Activated B cell treated with CpG ODN at 0.5 μM for 24 hours (primary cell): ENCODE measurements at regions not wholly inside any gene's neighbourhood (a gene's known extent, or its start where the extent isn't known, plus 50 kb on each side); places are given as distances from the start of the nearest gene placed in this dataset.

Source experiments
- ATAC-seq: fragments of 200-7000 bp; cut with Tn5 transposase; one replicate; pipeline ENCODE4 v1.10.0; 2021; ENCODE audit warnings: low read depth, mild to moderate bottlenecking, moderate library complexity
- CTCF ChIA-PET: fragments of 350-600 bp; sonication (Branson Sonifier 250); formaldehyde crosslinking; loops from one replicate; lab custom pipeline; 2021; ENCODE audit warnings: antibody characterized with exemption; lab: Charles Lee
- POLR2A ChIA-PET: fragments of 350-600 bp; sonication (Branson Sonifier 250); formaldehyde crosslinking; loops from one replicate; lab custom pipeline; 2021; ENCODE audit warnings: antibody characterized with exemption; lab: Charles Lee
- DNase-seq: peaks from one replicate; pipeline ENCODE4 v3.0.0; 2022
- H3K27ac Mint-ChIP-seq: one replicate; pipeline ENCODE4 v1.8.0; 2020; ENCODE audit warnings: mixed read lengths
- H3K27me3 Mint-ChIP-seq: one replicate; pipeline ENCODE4 v1.8.0; 2021; ENCODE audit warnings: mixed read lengths
- H3K36me3 Mint-ChIP-seq: one replicate; pipeline ENCODE4 v1.8.0; 2021; ENCODE audit warnings: low read depth, mixed read lengths
- H3K4me1 Mint-ChIP-seq: one replicate; pipeline ENCODE4 v1.8.0; 2021; ENCODE audit warnings: mixed read lengths
- H3K4me3 Mint-ChIP-seq: one replicate; pipeline ENCODE4 v1.8.0; 2020; ENCODE audit warnings: mild to moderate bottlenecking, mixed read lengths
- H3K9me3 Mint-ChIP-seq: one replicate; pipeline ENCODE4 v1.8.0; 2020; ENCODE audit warnings: mixed read lengths
- CTCF ChIP-seq: fragments of 200-600 bp; IDR thresholded peaks from one replicate; pipeline ENCODE4 v1.8.0; 2022; ENCODE audit warnings: antibody characterized with exemption, mild to moderate bottlenecking
- intact Hi-C: fragments of 100-400 bp; cut with micrococcal nuclease; formaldehyde crosslinking; loops from one replicate; pipeline ENCODE4 v1.15.1; 2024

GRCh38 chr5:167603135-167603534 lies 688.3 kb upstream of the WWC1 start:
- Mint-ChIP-seq H3K27ac (no peak overlapping the region), H3K36me3 (no peaks in the 10 kb centered on the region), H3K27me3 (no peaks in the 10 kb centered on the region), H3K9me3 (no peaks in the 10 kb centered on the region), H3K4me3 (no peak overlapping the region), H3K4me1 (no peaks in the 10 kb centered on the region)
- intact Hi-C loops, result no loop called here
- TF ChIP-seq CTCF, result no peak
- DNase-seq (no peak), ATAC-seq (no peak)
- CTCF ChIA-PET, result no interaction called here
- POLR2A ChIA-PET, result no interaction called here

GRCh38 chr5:167608390-167609272 lies 682.8 kb upstream of the WWC1 start:
- no peaks in the 10 kb centered on the region for H3K36me3 Mint-ChIP-seq
- H3K9me3 Mint-ChIP-seq, result peaks cover 2% of the 10 kb centered on the region
- no peak overlapping the region for H3K4me3 Mint-ChIP-seq
- intact Hi-C loops, result no loop called here
- H3K4me1 Mint-ChIP-seq, result no peaks in the 10 kb centered on the region
- TF ChIP-seq CTCF, result no peak
- DNase-seq (no peak), ATAC-seq (no peak)
- CTCF ChIA-PET, result no interaction called here
- H3K27ac Mint-ChIP-seq, result no peak overlapping the region
- H3K27me3 Mint-ChIP-seq, result no peaks in the 10 kb centered on the region
- POLR2A ChIA-PET, result no interaction called here

- no peaks in the 10 kb centered on the region for H3K36me3 Mint-ChIP-seq
- H3K27me3 Mint-ChIP-seq, result no peaks in the 10 kb centered on the region
- H3K9me3 Mint-ChIP-seq, result peaks cover 2% of the 10 kb centered on the region
- no peaks in the 10 kb centered on the region for H3K4me1 Mint-ChIP-seq
- H3K4me3 Mint-ChIP-seq, result no peak overlapping the region
- POLR2A ChIA-PET, result no interaction called here
- intact Hi-C loops, result no loop called here
- no peak for TF ChIP-seq CTCF
- no peak for ATAC-seq
- CTCF ChIA-PET, result no interaction called here
- DNase-seq, result no peak
- H3K27ac Mint-ChIP-seq, result no peak overlapping the region
These were observed 677.0 kb upstream of the WWC1 start for GRCh38 chr5:167614294-167615021.

- POLR2A ChIA-PET, result no interaction called here
- intact Hi-C loops, result no loop called here
- CTCF ChIA-PET, result no interaction called here
- H3K27me3 Mint-ChIP-seq, result no peaks in the 10 kb centered on the region
- H3K9me3 Mint-ChIP-seq, result peaks cover under 1% of the 10 kb centered on the region
- ATAC-seq, result no peak
- no peak for TF ChIP-seq CTCF
- no peaks in the 10 kb centered on the region for H3K4me1 Mint-ChIP-seq
- H3K27ac Mint-ChIP-seq, result no peak overlapping the region
- DNase-seq, result no peak
- no peak overlapping the region for H3K4me3 Mint-ChIP-seq
- H3K36me3 Mint-ChIP-seq, result no peaks in the 10 kb centered on the region
These were observed 675.2 kb upstream of the WWC1 start for GRCh38 chr5:167616043-167616890.

GRCh38 chr5:167623354-167623753 lies 668.1 kb upstream of the WWC1 start:
- POLR2A ChIA-PET, result no interaction called here
- Mint-ChIP-seq H3K27ac (no peak overlapping the region), H3K27me3 (no peaks in the 10 kb centered on the region), H3K4me3 (no peak overlapping the region), H3K4me1 (no peaks in the 10 kb centered on the region), H3K36me3 (no peaks in the 10 kb centered on the region), H3K9me3 (peaks cover 9% of the 10 kb centered on the region)
- CTCF ChIA-PET, result no interaction called here
- TF ChIP-seq CTCF, result no peak
- ATAC-seq (no peak), DNase-seq (no peak)
- intact Hi-C loops, result no loop called here
